ENCODE measurements at regions not wholly inside any gene's neighbourhood (a gene's known extent, or its start where the extent isn't known, plus 50 kb on each side); places are given as distances from the start of the nearest gene placed in this dataset.

DNA sequence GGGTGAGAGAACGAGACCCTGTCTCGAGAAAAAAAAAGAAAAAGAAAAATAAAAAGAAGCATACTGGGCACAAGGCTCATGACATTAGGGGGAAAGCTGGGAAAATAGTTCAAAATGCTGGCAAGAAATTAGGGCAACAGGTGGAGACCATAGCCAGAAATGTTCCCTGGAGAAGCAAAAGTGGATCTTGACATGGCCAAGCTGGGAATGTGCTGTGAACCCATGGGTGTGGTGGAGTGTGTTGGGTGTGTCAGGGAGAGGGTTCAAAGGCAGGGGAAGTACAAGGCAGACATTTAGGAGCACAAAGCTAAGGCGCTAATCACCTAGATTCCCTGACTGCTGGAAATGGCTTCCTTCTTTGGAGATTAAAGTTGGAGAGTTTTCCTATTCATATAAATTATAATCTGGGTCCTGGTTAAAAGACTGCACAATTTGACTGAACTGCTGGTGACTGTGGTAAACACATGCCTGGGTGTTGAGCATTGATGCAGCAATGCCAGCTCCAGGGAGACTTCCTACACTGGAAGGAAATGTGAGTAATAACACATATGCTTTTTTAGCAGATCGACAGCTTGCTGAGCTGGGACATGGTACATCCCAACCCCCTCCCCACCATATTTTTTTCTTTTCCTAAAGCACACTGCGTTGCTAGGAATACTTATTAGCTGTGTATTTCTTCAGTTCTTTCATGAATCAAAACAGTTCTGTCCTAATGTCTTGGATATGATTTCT is 70.1 kb upstream of the ARHGAP21 start:
- H3K4me3 Mint-ChIP-seq = no peak overlapping the region
- H3K27ac Mint-ChIP-seq = no peak overlapping the region
- no peaks in the 10 kb centered on the region for H3K36me3 Mint-ChIP-seq (ENCODE audit: low read depth)
- H3K4me3 ChIP-seq (ENCODE audit: low read length) = no peak overlapping the region
- no peaks in the 10 kb centered on the region for H3K27me3 Mint-ChIP-seq
- CTCF ChIA-PET = no interaction called here
- H3K27me3 ChIP-seq (ENCODE audit: control insufficient read depth in 1 of 2, insufficient read depth in 2 of 2, low read length in 2 of 2) = no peaks in the 10 kb centered on the region
- H3K27ac ChIP-seq (ENCODE audit: low read depth in 1 of 2, low read length in 2 of 2) = no peak overlapping the region
- POLR2A ChIA-PET = no interaction called here
- ATAC-seq (ENCODE audit: poor library complexity) (no peak), DNase-seq (no peak)
- no peaks in the 10 kb centered on the region for H3K9me3 ChIP-seq (ENCODE audit: control insufficient read depth in 1 of 2, insufficient read depth in 1 of 2, low read length in 2 of 2)
- H3K9me3 Mint-ChIP-seq = no peaks in the 10 kb centered on the region
- intact Hi-C loops (cut with DNase I, micrococcal nuclease) = no loop called here
- no peak for TF ChIP-seq CTCF (IDR thresholded peaks at IDR 0.05)
- no peaks in the 10 kb centered on the region for H3K36me3 ChIP-seq (ENCODE audit: insufficient read depth, low read length)
- no peaks in the 10 kb centered on the region for H3K4me1 Mint-ChIP-seq (ENCODE audit: low read depth)
- no peaks in the 10 kb centered on the region for H3K4me1 ChIP-seq (ENCODE audit: insufficient read depth, low read length)

DNA sequence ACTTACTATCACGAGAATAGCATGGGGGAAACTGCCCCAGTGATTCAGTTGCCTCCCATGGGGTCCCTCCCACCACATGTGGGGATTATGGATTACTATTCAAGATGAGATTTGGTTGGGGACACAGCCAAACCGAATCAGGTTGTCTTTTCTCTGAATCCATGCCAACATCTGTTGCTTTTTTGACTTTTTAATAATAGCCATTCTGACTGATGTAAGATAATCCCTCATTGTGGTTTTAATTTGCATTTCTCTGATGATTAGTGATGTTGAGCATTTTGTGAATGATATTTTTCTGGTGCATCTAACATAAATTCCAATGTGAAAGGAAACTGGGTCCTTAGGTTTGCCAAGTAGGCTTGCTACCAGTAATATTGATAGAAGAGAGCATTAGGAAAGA is 69.0 kb upstream of the ARHGAP21 start:
- intact Hi-C loops (cut with DNase I, micrococcal nuclease) = no loop called here
- no peak overlapping the region for H3K27ac Mint-ChIP-seq
- Histone ChIP-seq H3K36me3 (ENCODE audit: insufficient read depth, low read length) (no peaks in the 10 kb centered on the region), H3K27me3 (ENCODE audit: control insufficient read depth in 1 of 2, insufficient read depth in 2 of 2, low read length in 2 of 2) (no peaks in the 10 kb centered on the region), H3K4me1 (ENCODE audit: insufficient read depth, low read length) (no peaks in the 10 kb centered on the region), H3K9me3 (ENCODE audit: control insufficient read depth in 1 of 2, insufficient read depth in 1 of 2, low read length in 2 of 2) (no peaks in the 10 kb centered on the region), H3K4me3 (ENCODE audit: low read length) (no peak overlapping the region), H3K27ac (ENCODE audit: low read depth in 1 of 2, low read length in 2 of 2) (no peak overlapping the region)
- no peak for DNase-seq
- H3K4me1 Mint-ChIP-seq (ENCODE audit: low read depth) = no peaks in the 10 kb centered on the region
- CTCF ChIA-PET = no interaction called here
- H3K9me3 Mint-ChIP-seq = no peaks in the 10 kb centered on the region
- ATAC-seq (ENCODE audit: poor library complexity) = no peak
- H3K36me3 Mint-ChIP-seq (ENCODE audit: low read depth) = no peaks in the 10 kb centered on the region
- POLR2A ChIA-PET = no interaction called here
- no peaks in the 10 kb centered on the region for H3K27me3 Mint-ChIP-seq
- no peak for TF ChIP-seq CTCF (IDR thresholded peaks at IDR 0.05)
- no peak overlapping the region for H3K4me3 Mint-ChIP-seq

GRCh38 chr10:24791084-24791726 is 67.5 kb upstream of the ARHGAP21 start:
- no peaks in the 10 kb centered on the region for H3K27me3 ChIP-seq (ENCODE audit: control insufficient read depth in 1 of 2, insufficient read depth in 2 of 2, low read length in 2 of 2)
- ATAC-seq (ENCODE audit: poor library complexity) = no peak
- DNase-seq = no peak
- Mint-ChIP-seq H3K27ac (no peak overlapping the region), H3K9me3 (no peaks in the 10 kb centered on the region), H3K27me3 (no peaks in the 10 kb centered on the region), H3K36me3 (ENCODE audit: low read depth) (no peaks in the 10 kb centered on the region), H3K4me1 (ENCODE audit: low read depth) (no peaks in the 10 kb centered on the region), H3K4me3 (no peak overlapping the region)
- CTCF ChIA-PET = no interaction called here
- POLR2A ChIA-PET = no interaction called here
- no peak overlapping the region for H3K4me3 ChIP-seq (ENCODE audit: low read length)
- H3K36me3 ChIP-seq (ENCODE audit: insufficient read depth, low read length) = no peaks in the 10 kb centered on the region
- no peak for TF ChIP-seq CTCF (IDR thresholded peaks at IDR 0.05)
- no peak overlapping the region for H3K27ac ChIP-seq (ENCODE audit: low read depth in 1 of 2, low read length in 2 of 2)
- intact Hi-C loops (cut with DNase I, micrococcal nuclease) = no loop called here
- H3K4me1 ChIP-seq (ENCODE audit: insufficient read depth, low read length) = no peaks in the 10 kb centered on the region
- H3K9me3 ChIP-seq (ENCODE audit: control insufficient read depth in 1 of 2, insufficient read depth in 1 of 2, low read length in 2 of 2) = no peaks in the 10 kb centered on the region

Measured in CD4-positive, alpha-beta T cell (primary cell).